ENCODE measurements at regions not wholly inside any gene's neighbourhood (a gene's known extent, or its start where the extent isn't known, plus 50 kb on each side); places are given as distances from the start of the nearest gene placed in this dataset.
"Not testable (repeated sequence)": the region's sequence is repeated elsewhere in the genome, so short reads cannot be mapped to it uniquely, and the experiment has no call there.

- Mint-ChIP-seq H3K4me3 (ENCODE audit: low read depth) (no peak overlapping the region), H3K36me3 (ENCODE audit: low read depth) (no peaks in the 10 kb centered on the region), H3K27me3 (ENCODE audit: low read depth) (no peaks in the 10 kb centered on the region), H3K9me3 (no peaks in the 10 kb centered on the region), H3K4me1 (ENCODE audit: low read depth) (peaks cover 14% of the 10 kb centered on the region), H3K27ac (no peak overlapping the region)
- no peak for DNase-seq (ENCODE audit: low spot score)
- intact Hi-C loops (cut with micrococcal nuclease), result no loop called here
Observed at GRCh38 chr2:136295168-136295567, 177.2 kb upstream of the CXCR4 start.

GRCh38 chr2:136291871-136292270 lies 173.9 kb upstream of the CXCR4 start:
- Mint-ChIP-seq H3K27ac (no peak overlapping the region), H3K9me3 (no peaks in the 10 kb centered on the region), H3K36me3 (ENCODE audit: low read depth) (no peaks in the 10 kb centered on the region), H3K4me3 (ENCODE audit: low read depth) (no peak overlapping the region), H3K4me1 (ENCODE audit: low read depth) (peaks cover 8% of the 10 kb centered on the region), H3K27me3 (ENCODE audit: low read depth) (no peaks in the 10 kb centered on the region)
- intact Hi-C loops (cut with micrococcal nuclease), result no loop called here
- no peak for DNase-seq (ENCODE audit: low spot score)

- Mint-ChIP-seq H3K4me1 (ENCODE audit: low read depth) (peaks cover 17% of the 10 kb centered on the region), H3K27me3 (ENCODE audit: low read depth) (no peaks in the 10 kb centered on the region), H3K4me3 (ENCODE audit: low read depth) (no peak overlapping the region), H3K36me3 (ENCODE audit: low read depth) (no peaks in the 10 kb centered on the region), H3K9me3 (no peaks in the 10 kb centered on the region), H3K27ac (no peak overlapping the region)
- intact Hi-C loops (cut with micrococcal nuclease), result no loop called here
- DNase-seq (ENCODE audit: low spot score), result no peak
Observed at GRCh38 chr2:136290326-136290725, 172.4 kb upstream of the CXCR4 start.

GRCh38 chr2:136288249-136288648 lies 170.3 kb upstream of the CXCR4 start:
- H3K4me1 Mint-ChIP-seq (ENCODE audit: low read depth), result peaks cover 34% of the 10 kb centered on the region
- no peaks in the 10 kb centered on the region for H3K9me3 Mint-ChIP-seq
- no peak for DNase-seq (ENCODE audit: low spot score)
- no peak overlapping the region for H3K27ac Mint-ChIP-seq
- H3K27me3 Mint-ChIP-seq (ENCODE audit: low read depth), result no peaks in the 10 kb centered on the region
- intact Hi-C loops (cut with micrococcal nuclease), result no loop called here
- no peaks in the 10 kb centered on the region for H3K36me3 Mint-ChIP-seq (ENCODE audit: low read depth)
- no peak overlapping the region for H3K4me3 Mint-ChIP-seq (ENCODE audit: low read depth)

GRCh38 chr2:136286423-136286822 lies 168.5 kb upstream of the CXCR4 start:
- H3K9me3 Mint-ChIP-seq, result no peaks in the 10 kb centered on the region
- DNase-seq (ENCODE audit: low spot score), result no peak
- H3K36me3 Mint-ChIP-seq (ENCODE audit: low read depth), result no peaks in the 10 kb centered on the region
- H3K4me3 Mint-ChIP-seq (ENCODE audit: low read depth), result no peak overlapping the region
- H3K4me1 Mint-ChIP-seq (ENCODE audit: low read depth), result peaks cover 37% of the 10 kb centered on the region
- intact Hi-C loops (cut with micrococcal nuclease), result no loop called here
- no peaks in the 10 kb centered on the region for H3K27me3 Mint-ChIP-seq (ENCODE audit: low read depth)
- no peak overlapping the region for H3K27ac Mint-ChIP-seq

- H3K4me3 Mint-ChIP-seq (ENCODE audit: low read depth), result no peak overlapping the region
- peak overlapping the region; percentile 59 for H3K27ac Mint-ChIP-seq
- H3K4me1 Mint-ChIP-seq (ENCODE audit: low read depth), result peaks cover 46% of the 10 kb centered on the region
- intact Hi-C loops (cut with micrococcal nuclease), result loop anchor here (1.0 to 5.0 kb wide), 2 partner anchors 27 to 47 kb away; no protein-coding TSS in a partner anchor
- H3K36me3 Mint-ChIP-seq (ENCODE audit: low read depth), result no peaks in the 10 kb centered on the region
- H3K9me3 Mint-ChIP-seq, result no peaks in the 10 kb centered on the region
- no peak for DNase-seq (ENCODE audit: low spot score)
- no peaks in the 10 kb centered on the region for H3K27me3 Mint-ChIP-seq (ENCODE audit: low read depth)
Observed at GRCh38 chr2:136284226-136285119, 166.5 kb upstream of the CXCR4 start.

- intact Hi-C loops (cut with micrococcal nuclease), result loop anchor here (5.0 kb wide), 1 partner anchor 45 kb away; no protein-coding TSS in a partner anchor
- DNase-seq (ENCODE audit: low spot score), result no peak
- Mint-ChIP-seq H3K9me3 (no peaks in the 10 kb centered on the region), H3K36me3 (ENCODE audit: low read depth) (no peaks in the 10 kb centered on the region), H3K27me3 (ENCODE audit: low read depth) (no peaks in the 10 kb centered on the region), H3K4me1 (ENCODE audit: low read depth) (peaks cover 46% of the 10 kb centered on the region), H3K4me3 (ENCODE audit: low read depth) (no peak overlapping the region), H3K27ac (no peak overlapping the region)
Observed at GRCh38 chr2:136282251-136282650, 164.3 kb upstream of the CXCR4 start.

- H3K4me1 Mint-ChIP-seq (ENCODE audit: low read depth), result peaks cover 45% of the 10 kb centered on the region
- H3K27me3 Mint-ChIP-seq (ENCODE audit: low read depth), result no peaks in the 10 kb centered on the region
- intact Hi-C loops (cut with micrococcal nuclease), result loop anchor here (2.0 to 5.0 kb wide), 2 partner anchors 44 to 45 kb away; no protein-coding TSS in a partner anchor
- no peaks in the 10 kb centered on the region for H3K9me3 Mint-ChIP-seq
- no peak overlapping the region for H3K4me3 Mint-ChIP-seq (ENCODE audit: low read depth)
- DNase-seq (ENCODE audit: low spot score), result peak; percentile 25
- H3K27ac Mint-ChIP-seq, result peak overlapping the region; percentile 77
- H3K36me3 Mint-ChIP-seq (ENCODE audit: low read depth), result no peaks in the 10 kb centered on the region
Observed at GRCh38 chr2:136281281-136282114, 163.5 kb upstream of the CXCR4 start.

- intact Hi-C loops (cut with micrococcal nuclease); DNase-seq (ENCODE audit: low spot score); H3K27ac Mint-ChIP-seq; H3K4me3 Mint-ChIP-seq (ENCODE audit: low read depth); H3K27me3 Mint-ChIP-seq (ENCODE audit: low read depth); H3K4me1 Mint-ChIP-seq (ENCODE audit: low read depth): not testable (repeated sequence)
- Mint-ChIP-seq H3K9me3 (peaks cover 41% of the 10 kb centered on the region), H3K36me3 (ENCODE audit: low read depth) (peaks cover 11% of the 10 kb centered on the region)
Observed at GRCh38 chr2:136266346-136266745, 148.4 kb upstream of the CXCR4 start.

GRCh38 chr2:136259551-136259950 lies 141.6 kb upstream of the CXCR4 start:
- Mint-ChIP-seq H3K4me3 (ENCODE audit: low read depth) (no peak overlapping the region), H3K36me3 (ENCODE audit: low read depth) (peaks cover 7% of the 10 kb centered on the region), H3K4me1 (ENCODE audit: low read depth) (peaks cover 12% of the 10 kb centered on the region), H3K27ac (no peak overlapping the region), H3K9me3 (peaks cover 14% of the 10 kb centered on the region), H3K27me3 (ENCODE audit: low read depth) (peaks cover 2% of the 10 kb centered on the region)
- DNase-seq (ENCODE audit: low spot score), result no peak
- intact Hi-C loops (cut with micrococcal nuclease), result no loop called here

GRCh38 chr2:136257893-136258292 lies 139.9 kb upstream of the CXCR4 start:
- no peak for DNase-seq (ENCODE audit: low spot score)
- Mint-ChIP-seq H3K27ac (no peak overlapping the region), H3K9me3 (peaks cover under 1% of the 10 kb centered on the region), H3K4me1 (ENCODE audit: low read depth) (peaks cover 12% of the 10 kb centered on the region), H3K4me3 (ENCODE audit: low read depth) (no peak overlapping the region), H3K36me3 (ENCODE audit: low read depth) (no peaks in the 10 kb centered on the region), H3K27me3 (ENCODE audit: low read depth) (no peaks in the 10 kb centered on the region)
- intact Hi-C loops (cut with micrococcal nuclease), result no loop called here

GRCh38 chr2:136255648-136256461 lies 137.9 kb upstream of the CXCR4 start:
- intact Hi-C loops (cut with micrococcal nuclease), result no loop called here
- Mint-ChIP-seq H3K27ac (no peak overlapping the region), H3K27me3 (ENCODE audit: low read depth) (no peaks in the 10 kb centered on the region), H3K9me3 (no peaks in the 10 kb centered on the region), H3K36me3 (ENCODE audit: low read depth) (no peaks in the 10 kb centered on the region), H3K4me3 (ENCODE audit: low read depth) (no peak overlapping the region), H3K4me1 (ENCODE audit: low read depth) (peaks cover 23% of the 10 kb centered on the region)
- no peak for DNase-seq (ENCODE audit: low spot score)
